ENCODE measurements at regions not wholly inside any gene's neighbourhood (a gene's known extent, or its start where the extent isn't known, plus 50 kb on each side); places are given as distances from the start of the nearest gene placed in this dataset.

DNA sequence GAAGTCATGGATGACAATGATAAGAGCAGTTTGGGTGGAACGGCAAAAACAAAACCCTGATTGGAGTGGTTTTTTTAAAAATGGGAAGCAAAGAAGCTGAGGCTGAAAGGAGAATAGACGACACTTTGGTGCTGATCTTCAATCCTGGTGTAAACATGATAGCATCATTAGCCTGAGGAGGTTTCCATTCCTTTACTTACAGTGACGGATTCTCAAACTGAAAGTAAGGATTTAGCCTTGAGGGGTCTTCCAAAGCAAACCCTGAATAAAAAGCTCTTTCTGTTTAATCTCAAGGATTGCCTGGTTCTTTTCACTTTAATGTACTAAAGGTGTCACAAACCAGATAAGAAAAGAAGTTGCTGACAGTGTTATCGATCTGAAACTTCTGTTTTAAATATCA, 69.3 kb downstream of the KCNJ2 start:
- no peak for DNase-seq (ENCODE audit: low spot score)
- Histone ChIP-seq H3K9me3 (ENCODE audit: control insufficient read depth in 4 of 4, low read length in 3 of 4) (no peaks in the 10 kb centered on the region), H3K4me3 (ENCODE audit: low read depth in 1 of 3, low read length in 3 of 3) (no peak overlapping the region), H3K4me1 (ENCODE audit: control insufficient read depth in 4 of 4, insufficient read depth in 4 of 4, low read length in 3 of 4) (no peaks in the 10 kb centered on the region), H3K9ac (ENCODE audit: low read depth in 1 of 2, low read length in 2 of 2) (no peak overlapping the region), H3K27ac (ENCODE audit: low read depth in 1 of 2, low read length in 2 of 2) (no peak overlapping the region), H3K27me3 (ENCODE audit: control insufficient read depth in 4 of 4, insufficient read depth in 4 of 4, low read length in 3 of 4) (peaks cover 0 to 11% (median 2%) of the 10 kb centered on the region in 4 donors), H3K36me3 (ENCODE audit: control insufficient read depth in 4 of 4, insufficient read depth in 3 of 4, low read depth in 1 of 4, low read length in 3 of 4) (no peaks in the 10 kb centered on the region)
- TF ChIP-seq YY1 (IDR thresholded peaks at IDR 0.05) (no peak), GABPA (IDR thresholded peaks at IDR 0.05 in 1 of 2, conservative IDR thresholded peaks at IDR 0.05 in 1 of 2) (no peak)
- TF ChIP-seq, protein P1, sequence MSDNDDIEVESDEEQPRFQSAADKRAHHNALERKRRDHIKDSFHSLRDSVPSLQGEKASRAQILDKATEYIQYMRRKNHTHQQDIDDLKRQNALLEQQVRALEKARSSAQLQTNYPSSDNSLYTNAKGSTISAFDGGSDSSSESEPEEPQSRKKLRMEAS (IDR thresholded peaks at IDR 0.05): no peak
- TF ChIP-seq, protein P2, sequence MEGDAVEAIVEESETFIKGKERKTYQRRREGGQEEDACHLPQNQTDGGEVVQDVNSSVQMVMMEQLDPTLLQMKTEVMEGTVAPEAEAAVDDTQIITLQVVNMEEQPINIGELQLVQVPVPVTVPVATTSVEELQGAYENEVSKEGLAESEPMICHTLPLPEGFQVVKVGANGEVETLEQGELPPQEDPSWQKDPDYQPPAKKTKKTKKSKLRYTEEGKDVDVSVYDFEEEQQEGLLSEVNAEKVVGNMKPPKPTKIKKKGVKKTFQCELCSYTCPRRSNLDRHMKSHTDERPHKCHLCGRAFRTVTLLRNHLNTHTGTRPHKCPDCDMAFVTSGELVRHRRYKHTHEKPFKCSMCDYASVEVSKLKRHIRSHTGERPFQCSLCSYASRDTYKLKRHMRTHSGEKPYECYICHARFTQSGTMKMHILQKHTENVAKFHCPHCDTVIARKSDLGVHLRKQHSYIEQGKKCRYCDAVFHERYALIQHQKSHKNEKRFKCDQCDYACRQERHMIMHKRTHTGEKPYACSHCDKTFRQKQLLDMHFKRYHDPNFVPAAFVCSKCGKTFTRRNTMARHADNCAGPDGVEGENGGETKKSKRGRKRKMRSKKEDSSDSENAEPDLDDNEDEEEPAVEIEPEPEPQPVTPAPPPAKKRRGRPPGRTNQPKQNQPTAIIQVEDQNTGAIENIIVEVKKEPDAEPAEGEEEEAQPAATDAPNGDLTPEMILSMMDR (IDR thresholded peaks at IDR 0.05; ENCODE audit: low read depth, low read length, missing input control): no peak
- TF ChIP-seq, protein P3, sequence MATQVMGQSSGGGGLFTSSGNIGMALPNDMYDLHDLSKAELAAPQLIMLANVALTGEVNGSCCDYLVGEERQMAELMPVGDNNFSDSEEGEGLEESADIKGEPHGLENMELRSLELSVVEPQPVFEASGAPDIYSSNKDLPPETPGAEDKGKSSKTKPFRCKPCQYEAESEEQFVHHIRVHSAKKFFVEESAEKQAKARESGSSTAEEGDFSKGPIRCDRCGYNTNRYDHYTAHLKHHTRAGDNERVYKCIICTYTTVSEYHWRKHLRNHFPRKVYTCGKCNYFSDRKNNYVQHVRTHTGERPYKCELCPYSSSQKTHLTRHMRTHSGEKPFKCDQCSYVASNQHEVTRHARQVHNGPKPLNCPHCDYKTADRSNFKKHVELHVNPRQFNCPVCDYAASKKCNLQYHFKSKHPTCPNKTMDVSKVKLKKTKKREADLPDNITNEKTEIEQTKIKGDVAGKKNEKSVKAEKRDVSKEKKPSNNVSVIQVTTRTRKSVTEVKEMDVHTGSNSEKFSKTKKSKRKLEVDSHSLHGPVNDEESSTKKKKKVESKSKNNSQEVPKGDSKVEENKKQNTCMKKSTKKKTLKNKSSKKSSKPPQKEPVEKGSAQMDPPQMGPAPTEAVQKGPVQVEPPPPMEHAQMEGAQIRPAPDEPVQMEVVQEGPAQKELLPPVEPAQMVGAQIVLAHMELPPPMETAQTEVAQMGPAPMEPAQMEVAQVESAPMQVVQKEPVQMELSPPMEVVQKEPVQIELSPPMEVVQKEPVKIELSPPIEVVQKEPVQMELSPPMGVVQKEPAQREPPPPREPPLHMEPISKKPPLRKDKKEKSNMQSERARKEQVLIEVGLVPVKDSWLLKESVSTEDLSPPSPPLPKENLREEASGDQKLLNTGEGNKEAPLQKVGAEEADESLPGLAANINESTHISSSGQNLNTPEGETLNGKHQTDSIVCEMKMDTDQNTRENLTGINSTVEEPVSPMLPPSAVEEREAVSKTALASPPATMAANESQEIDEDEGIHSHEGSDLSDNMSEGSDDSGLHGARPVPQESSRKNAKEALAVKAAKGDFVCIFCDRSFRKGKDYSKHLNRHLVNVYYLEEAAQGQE (IDR thresholded peaks at IDR 0.05): no peak
- 44% methylated on average over 4 of the region's 4 CpGs for WGBS

DNA sequence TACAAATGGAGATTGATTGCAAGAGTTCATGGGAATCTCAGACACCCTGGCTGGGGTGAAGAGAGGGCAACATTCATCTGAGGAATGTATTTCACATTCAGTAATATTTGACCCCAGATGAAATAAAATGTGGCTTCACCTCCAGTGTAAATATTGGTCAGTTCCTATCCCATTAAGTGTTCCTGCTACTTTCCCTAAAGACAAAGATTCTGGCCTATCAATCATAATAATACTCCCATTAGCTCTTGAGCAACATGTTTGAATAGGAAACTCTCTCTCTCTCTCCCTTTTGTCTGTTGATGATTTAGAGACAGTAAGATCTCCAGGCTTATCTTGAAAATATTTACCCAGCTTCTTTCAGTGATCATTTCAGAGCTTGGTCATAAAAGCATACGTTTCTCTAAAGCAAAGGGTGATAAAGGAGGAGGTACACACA, 70.1 kb downstream of the KCNJ2 start:
- no peak overlapping the region for H3K27ac ChIP-seq (ENCODE audit: low read depth in 1 of 2, low read length in 2 of 2)
- no peak overlapping the region for H3K9ac ChIP-seq (ENCODE audit: low read depth in 1 of 2, low read length in 2 of 2)
- no peaks in the 10 kb centered on the region for H3K36me3 ChIP-seq (ENCODE audit: control insufficient read depth in 4 of 4, insufficient read depth in 3 of 4, low read depth in 1 of 4, low read length in 3 of 4)
- no peak for DNase-seq (ENCODE audit: low spot score)
- TF ChIP-seq RXRA (IDR thresholded peaks at IDR 0.05) (no peak), JUND (IDR thresholded peaks at IDR 0.05) (no peak), HNF4A (conservative IDR thresholded peaks at IDR 0.05) (no peak), FOXA1 (IDR thresholded peaks at IDR 0.05) (no peak), FOXA2 (IDR thresholded peaks at IDR 0.05) (no peak)
- peaks cover 0 to 13% (median 2%) of the 10 kb centered on the region in 4 donors for H3K27me3 ChIP-seq (ENCODE audit: control insufficient read depth in 4 of 4, insufficient read depth in 4 of 4, low read length in 3 of 4)
- H3K9me3 ChIP-seq (ENCODE audit: control insufficient read depth in 4 of 4, low read length in 3 of 4): no peaks in the 10 kb centered on the region
- H3K4me1 ChIP-seq (ENCODE audit: control insufficient read depth in 4 of 4, insufficient read depth in 4 of 4, low read length in 3 of 4): no peaks in the 10 kb centered on the region
- no peak overlapping the region for H3K4me3 ChIP-seq (ENCODE audit: low read depth in 1 of 3, low read length in 3 of 3)
- WGBS: 12% methylated on average over 1 of the region's 1 CpG

DNA sequence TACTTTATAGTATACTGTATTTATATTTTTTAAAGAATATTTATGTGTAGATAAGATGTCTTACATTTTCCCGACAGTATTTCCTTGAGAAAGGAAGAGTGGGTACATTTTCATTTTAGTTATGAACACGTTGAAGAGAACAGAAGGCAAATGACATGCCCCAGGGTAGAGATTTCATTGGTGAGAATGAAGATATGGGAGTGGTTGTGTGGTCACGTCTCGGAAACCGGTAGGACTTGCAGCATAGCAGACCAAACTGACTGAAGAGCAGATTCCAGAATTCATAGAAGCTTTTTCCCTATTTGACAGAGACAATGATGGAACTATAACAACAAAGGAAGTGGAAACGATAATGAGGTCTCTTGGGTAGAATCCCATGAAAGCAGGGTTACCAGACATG, 71.7 kb downstream of the KCNJ2 start:
- no peaks in the 10 kb centered on the region for H3K9me3 ChIP-seq (ENCODE audit: control insufficient read depth in 4 of 4, low read length in 3 of 4)
- H3K4me3 ChIP-seq (ENCODE audit: low read depth in 1 of 3, low read length in 3 of 3): no peak overlapping the region
- no peak for DNase-seq (ENCODE audit: low spot score)
- TF ChIP-seq EGR1 (IDR thresholded peaks at IDR 0.05; ENCODE audit: low read depth in 2 of 2) (no peak), YY1 (IDR thresholded peaks at IDR 0.05) (no peak), NR2F2 (IDR thresholded peaks at IDR 0.05) (no peak), SP1 (IDR thresholded peaks at IDR 0.05) (no peak), RAD21 (IDR thresholded peaks at IDR 0.05) (no peak), RXRA (IDR thresholded peaks at IDR 0.05) (no peak), JUND (IDR thresholded peaks at IDR 0.05) (no peak), TAF1 (conservative IDR thresholded peaks at IDR 0.05) (no peak), HNF4A (conservative IDR thresholded peaks at IDR 0.05) (no peak), GABPA (IDR thresholded peaks at IDR 0.05 in 1 of 2, conservative IDR thresholded peaks at IDR 0.05 in 1 of 2) (no peak)
- TF ChIP-seq, protein P2 (IDR thresholded peaks at IDR 0.05; ENCODE audit: low read depth, low read length, missing input control): no peak
- TF ChIP-seq, protein P4, sequence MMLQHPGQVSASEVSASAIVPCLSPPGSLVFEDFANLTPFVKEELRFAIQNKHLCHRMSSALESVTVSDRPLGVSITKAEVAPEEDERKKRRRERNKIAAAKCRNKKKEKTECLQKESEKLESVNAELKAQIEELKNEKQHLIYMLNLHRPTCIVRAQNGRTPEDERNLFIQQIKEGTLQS (IDR thresholded peaks at IDR 0.05): no peak
- TF ChIP-seq, protein P1 (IDR thresholded peaks at IDR 0.05): no peak
- no peaks in the 10 kb centered on the region for H3K4me1 ChIP-seq (ENCODE audit: control insufficient read depth in 4 of 4, insufficient read depth in 4 of 4, low read length in 3 of 4)
- no peaks in the 10 kb centered on the region for H3K36me3 ChIP-seq (ENCODE audit: control insufficient read depth in 4 of 4, insufficient read depth in 3 of 4, low read depth in 1 of 4, low read length in 3 of 4)
- WGBS: 82% methylated on average over 6 of the region's 6 CpGs
- H3K9ac ChIP-seq (ENCODE audit: low read depth in 1 of 2, low read length in 2 of 2): no peak overlapping the region
- peaks cover 0 to 13% (median 2%) of the 10 kb centered on the region in 4 donors for H3K27me3 ChIP-seq (ENCODE audit: control insufficient read depth in 4 of 4, insufficient read depth in 4 of 4, low read length in 3 of 4)
- no peak overlapping the region for H3K27ac ChIP-seq (ENCODE audit: low read depth in 1 of 2, low read length in 2 of 2)

Data from liver (tissue), 8 donors.